Pulmonary artery endothelial cell (primary cell): ENCODE measurements at regions not wholly inside any gene's neighbourhood (a gene's known extent, or its start where the extent isn't known, plus 50 kb on each side); places are given as distances from the start of the nearest gene placed in this dataset.

Experiments
- DNase-seq: peaks from one replicate; pipeline ENCODE4 v3.0.0-alpha.2; 2011; ENCODE audit warnings: low read depth, low spot score

- no peak for DNase-seq
Measured at GRCh38 chr15:62436235-62436634, 271.1 kb upstream of the C2CD4B start.

GRCh38 chr15:62437753-62438152 is 272.7 kb upstream of the C2CD4B start:
- DNase-seq = no peak

- DNase-seq = no peak
Measured at GRCh38 chr15:62439543-62440016, 274.5 kb upstream of the C2CD4B start.

- DNase-seq = no peak
Measured at GRCh38 chr15:62440362-62441105, 275.4 kb upstream of the C2CD4B start.

- no peak for DNase-seq
Measured at GRCh38 chr15:62444104-62445022, 279.3 kb upstream of the C2CD4B start.

- no peak for DNase-seq
Measured at GRCh38 chr15:62445244-62445643, 280.2 kb upstream of the C2CD4B start.

GRCh38 chr15:62446984-62447383 is 281.9 kb upstream of the C2CD4B start:
- DNase-seq = no peak

- no peak for DNase-seq
Measured at GRCh38 chr15:62447742-62448141, 282.7 kb upstream of the C2CD4B start.

GRCh38 chr15:62449638-62450037 is 284.6 kb upstream of the C2CD4B start:
- DNase-seq = no peak

GRCh38 chr15:62450061-62450460 is 285.0 kb upstream of the C2CD4B start:
- no peak for DNase-seq

- no peak for DNase-seq
Measured at GRCh38 chr15:62452026-62452425, 286.9 kb upstream of the C2CD4B start.

- DNase-seq = no peak
Measured at GRCh38 chr15:62452667-62453066, 287.6 kb upstream of the C2CD4B start.

GRCh38 chr15:62453375-62453774 is 288.3 kb upstream of the C2CD4B start:
- DNase-seq = no peak

GRCh38 chr15:62453981-62454380 is 288.9 kb upstream of the C2CD4B start:
- DNase-seq = no peak

- no peak for DNase-seq
Measured at GRCh38 chr15:62454567-62455172, 289.6 kb upstream of the C2CD4B start.

- no peak for DNase-seq
Measured at GRCh38 chr15:62455441-62455921, 290.4 kb upstream of the C2CD4B start.

- DNase-seq = no peak
Measured at GRCh38 chr15:62456011-62456920, 291.2 kb upstream of the C2CD4B start.

GRCh38 chr15:62457100-62457499 is 292.0 kb upstream of the C2CD4B start:
- DNase-seq = no peak

GRCh38 chr15:62459875-62460274 is 294.8 kb upstream of the C2CD4B start:
- DNase-seq = no peak

GRCh38 chr15:62462268-62462667 is 297.2 kb upstream of the C2CD4B start:
- no peak for DNase-seq

- DNase-seq = no peak
Measured at GRCh38 chr15:62462721-62463120, 297.6 kb upstream of the C2CD4B start.
